K562 (cell line): ENCODE measurements at regions not wholly inside any gene's neighbourhood (a gene's known extent, or its start where the extent isn't known, plus 50 kb on each side); places are given as distances from the start of the nearest gene placed in this dataset.
A peak's percentile ranks its signal among the peaks of the same experiment; 100 is the strongest.

Experiments
- CBX1 ChIP-seq: sonication (generic); IDR thresholded peaks from 2 replicates; pipeline ENCODE4 v1.6.1; 2016; ENCODE audit warnings: antibody characterized with exemption, low read depth, mild to moderate bottlenecking
- CBX2 ChIP-seq: fragments of 200-600 bp; sonication (generic); IDR thresholded peaks from one replicate; pipeline ENCODE4 v1.6.1; 2012; ENCODE audit warnings: mild to moderate bottlenecking, low read length, inconsistent platforms; ENCODE audit not compliant: insufficient read depth, poor library complexity, severe bottlenecking
- FIP1L1 ChIP-seq: fragments of 200-400 bp; formaldehyde crosslinking; IDR thresholded peaks from 2 replicates; pipeline ENCODE4 v1.6.1; 2018; ENCODE audit warnings: mild to moderate bottlenecking, low read depth, low read length; ENCODE audit not compliant: poor library complexity, severe bottlenecking
- GABPB1 ChIP-seq: sonication (generic); formaldehyde crosslinking; IDR thresholded peaks from 2 replicates; pipeline ENCODE4 v1.8.0; 2022; ENCODE audit warnings: mild to moderate bottlenecking, missing genetic modification reagents
- HNRNPH1 ChIP-seq: fragments of 200-400 bp; formaldehyde crosslinking; optimal IDR thresholded peaks from 2 replicates; pipeline ENCODE3; 2017; ENCODE audit warnings: low read depth, mild to moderate bottlenecking, low read length, moderate library complexity
- KDM4B ChIP-seq, 2 experiments: fragments of 450-650 bp in 1 of 2; sonication (generic) in 1 of 2; IDR thresholded peaks; 2 replicates each; pipeline ENCODE4 v1.6.1; 2016 to 2017; ENCODE audit warnings: borderline replicate concordance in 2 of 2, antibody characterized with exemption in 1 of 2, low read depth in 1 of 2, mild to moderate bottlenecking in 1 of 2
- SOX6 ChIP-seq: fragments of 450-650 bp; IDR thresholded peaks from 2 replicates; pipeline ENCODE4 v1.6.1; 2014; ENCODE audit warnings: mild to moderate bottlenecking
- TAF9B ChIP-seq: fragments of 450-650 bp; IDR thresholded peaks from 2 replicates; pipeline ENCODE4 v1.6.1; 2018; ENCODE audit warnings: mild to moderate bottlenecking; ENCODE audit not compliant: partially characterized antibody
- ZBTB8A ChIP-seq: fragments of 450-650 bp; IDR thresholded peaks from 2 replicates; pipeline ENCODE4 v1.6.1; 2018; ENCODE audit warnings: mild to moderate bottlenecking, moderate library complexity; ENCODE audit not compliant: partially characterized antibody
- ZNF184 ChIP-seq: sonication (generic); formaldehyde crosslinking; IDR thresholded peaks from 2 replicates; pipeline ENCODE4 v1.5.0; 2020; ENCODE audit warnings: missing genetic modification reagents
- TF ChIP-seq, protein P1 (sequence below): fragments of 250-450 bp; sonication (Bioruptor Pico); IDR thresholded peaks from 2 replicates; pipeline ENCODE4 v1.4.0; 2020
- TF ChIP-seq, protein P2 (sequence below), 2 experiments: IDR thresholded peaks; 2 replicates each; pipeline ENCODE4 v1.6.1; 2012; ENCODE audit warnings: improper control_type of control experiment in 2 of 2, low read depth in 2 of 2, low read length in 2 of 2, borderline replicate concordance in 1 of 2
- TF ChIP-seq, protein P3 (sequence below): fragments of 250-450 bp; sonication (Bioruptor Pico); IDR thresholded peaks from 2 replicates; pipeline ENCODE4 v1.8.0; 2021; ENCODE audit warnings: moderate library complexity, mild to moderate bottlenecking, inconsistent platforms

DNA sequence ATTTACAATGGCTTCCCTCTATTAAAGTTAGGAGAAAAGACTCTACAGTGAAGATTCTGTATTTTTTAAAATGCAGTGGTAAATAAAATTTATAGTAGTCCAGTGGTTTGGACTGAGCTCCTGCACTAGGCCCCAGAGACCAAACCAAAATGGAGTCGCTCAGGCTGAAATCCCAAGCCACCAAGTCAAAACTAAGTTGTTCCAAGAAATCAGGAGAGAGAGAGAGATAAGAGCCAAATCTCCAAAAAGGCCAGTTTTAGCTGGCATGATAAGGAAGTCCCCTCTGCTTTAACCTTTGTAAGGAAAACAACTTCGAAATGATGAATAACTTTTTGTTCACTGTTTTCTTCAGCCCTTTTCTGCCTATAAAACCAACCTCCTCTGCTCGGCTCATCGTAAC lies 265.9 kb upstream of the KLF14 start (continued):
- TF ChIP-seq, protein P1, sequence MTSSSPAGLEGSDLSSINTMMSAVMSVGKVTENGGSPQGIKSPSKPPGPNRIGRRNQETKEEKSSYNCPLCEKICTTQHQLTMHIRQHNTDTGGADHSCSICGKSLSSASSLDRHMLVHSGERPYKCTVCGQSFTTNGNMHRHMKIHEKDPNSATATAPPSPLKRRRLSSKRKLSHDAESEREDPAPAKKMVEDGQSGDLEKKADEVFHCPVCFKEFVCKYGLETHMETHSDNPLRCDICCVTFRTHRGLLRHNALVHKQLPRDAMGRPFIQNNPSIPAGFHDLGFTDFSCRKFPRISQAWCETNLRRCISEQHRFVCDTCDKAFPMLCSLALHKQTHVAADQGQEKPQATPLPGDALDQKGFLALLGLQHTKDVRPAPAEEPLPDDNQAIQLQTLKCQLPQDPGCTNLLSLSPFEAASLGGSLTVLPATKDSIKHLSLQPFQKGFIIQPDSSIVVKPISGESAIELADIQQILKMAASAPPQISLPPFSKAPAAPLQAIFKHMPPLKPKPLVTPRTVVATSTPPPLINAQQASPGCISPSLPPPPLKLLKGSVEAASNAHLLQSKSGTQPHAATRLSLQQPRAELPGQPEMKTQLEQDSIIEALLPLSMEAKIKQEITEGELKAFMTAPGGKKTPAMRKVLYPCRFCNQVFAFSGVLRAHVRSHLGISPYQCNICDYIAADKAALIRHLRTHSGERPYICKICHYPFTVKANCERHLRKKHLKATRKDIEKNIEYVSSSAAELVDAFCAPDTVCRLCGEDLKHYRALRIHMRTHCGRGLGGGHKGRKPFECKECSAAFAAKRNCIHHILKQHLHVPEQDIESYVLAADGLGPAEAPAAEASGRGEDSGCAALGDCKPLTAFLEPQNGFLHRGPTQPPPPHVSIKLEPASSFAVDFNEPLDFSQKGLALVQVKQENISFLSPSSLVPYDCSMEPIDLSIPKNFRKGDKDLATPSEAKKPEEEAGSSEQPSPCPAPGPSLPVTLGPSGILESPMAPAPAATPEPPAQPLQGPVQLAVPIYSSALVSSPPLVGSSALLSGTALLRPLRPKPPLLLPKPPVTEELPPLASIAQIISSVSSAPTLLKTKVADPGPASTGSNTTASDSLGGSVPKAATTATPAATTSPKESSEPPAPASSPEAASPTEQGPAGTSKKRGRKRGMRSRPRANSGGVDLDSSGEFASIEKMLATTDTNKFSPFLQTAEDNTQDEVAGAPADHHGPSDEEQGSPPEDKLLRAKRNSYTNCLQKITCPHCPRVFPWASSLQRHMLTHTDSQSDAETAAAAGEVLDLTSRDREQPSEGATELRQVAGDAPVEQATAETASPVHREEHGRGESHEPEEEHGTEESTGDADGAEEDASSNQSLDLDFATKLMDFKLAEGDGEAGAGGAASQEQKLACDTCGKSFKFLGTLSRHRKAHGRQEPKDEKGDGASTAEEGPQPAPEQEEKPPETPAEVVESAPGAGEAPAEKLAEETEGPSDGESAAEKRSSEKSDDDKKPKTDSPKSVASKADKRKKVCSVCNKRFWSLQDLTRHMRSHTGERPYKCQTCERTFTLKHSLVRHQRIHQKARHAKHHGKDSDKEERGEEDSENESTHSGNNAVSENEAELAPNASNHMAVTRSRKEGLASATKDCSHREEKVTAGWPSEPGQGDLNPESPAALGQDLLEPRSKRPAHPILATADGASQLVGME (CRISPR knock-in tag), result no peak
- no peak for TF ChIP-seq CBX1
- no peak for TF ChIP-seq CBX2
- TF ChIP-seq GABPB1, result no peak
- TF ChIP-seq, protein P2, sequence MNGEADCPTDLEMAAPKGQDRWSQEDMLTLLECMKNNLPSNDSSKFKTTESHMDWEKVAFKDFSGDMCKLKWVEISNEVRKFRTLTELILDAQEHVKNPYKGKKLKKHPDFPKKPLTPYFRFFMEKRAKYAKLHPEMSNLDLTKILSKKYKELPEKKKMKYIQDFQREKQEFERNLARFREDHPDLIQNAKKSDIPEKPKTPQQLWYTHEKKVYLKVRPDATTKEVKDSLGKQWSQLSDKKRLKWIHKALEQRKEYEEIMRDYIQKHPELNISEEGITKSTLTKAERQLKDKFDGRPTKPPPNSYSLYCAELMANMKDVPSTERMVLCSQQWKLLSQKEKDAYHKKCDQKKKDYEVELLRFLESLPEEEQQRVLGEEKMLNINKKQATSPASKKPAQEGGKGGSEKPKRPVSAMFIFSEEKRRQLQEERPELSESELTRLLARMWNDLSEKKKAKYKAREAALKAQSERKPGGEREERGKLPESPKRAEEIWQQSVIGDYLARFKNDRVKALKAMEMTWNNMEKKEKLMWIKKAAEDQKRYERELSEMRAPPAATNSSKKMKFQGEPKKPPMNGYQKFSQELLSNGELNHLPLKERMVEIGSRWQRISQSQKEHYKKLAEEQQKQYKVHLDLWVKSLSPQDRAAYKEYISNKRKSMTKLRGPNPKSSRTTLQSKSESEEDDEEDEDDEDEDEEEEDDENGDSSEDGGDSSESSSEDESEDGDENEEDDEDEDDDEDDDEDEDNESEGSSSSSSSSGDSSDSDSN (IDR thresholded peaks at IDR 0.05; ENCODE audit: borderline replicate concordance in 1 of 2, low read depth in 2 of 2, low read length in 2 of 2), result no peak
- TF ChIP-seq, protein P3, sequence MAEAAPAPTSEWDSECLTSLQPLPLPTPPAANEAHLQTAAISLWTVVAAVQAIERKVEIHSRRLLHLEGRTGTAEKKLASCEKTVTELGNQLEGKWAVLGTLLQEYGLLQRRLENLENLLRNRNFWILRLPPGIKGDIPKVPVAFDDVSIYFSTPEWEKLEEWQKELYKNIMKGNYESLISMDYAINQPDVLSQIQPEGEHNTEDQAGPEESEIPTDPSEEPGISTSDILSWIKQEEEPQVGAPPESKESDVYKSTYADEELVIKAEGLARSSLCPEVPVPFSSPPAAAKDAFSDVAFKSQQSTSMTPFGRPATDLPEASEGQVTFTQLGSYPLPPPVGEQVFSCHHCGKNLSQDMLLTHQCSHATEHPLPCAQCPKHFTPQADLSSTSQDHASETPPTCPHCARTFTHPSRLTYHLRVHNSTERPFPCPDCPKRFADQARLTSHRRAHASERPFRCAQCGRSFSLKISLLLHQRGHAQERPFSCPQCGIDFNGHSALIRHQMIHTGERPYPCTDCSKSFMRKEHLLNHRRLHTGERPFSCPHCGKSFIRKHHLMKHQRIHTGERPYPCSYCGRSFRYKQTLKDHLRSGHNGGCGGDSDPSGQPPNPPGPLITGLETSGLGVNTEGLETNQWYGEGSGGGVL (CRISPR knock-in tag), result no peak
- TF ChIP-seq HNRNPH1, result no peak
- no peak for TF ChIP-seq ZBTB8A
- TF ChIP-seq FIP1L1, result no peak
- TF ChIP-seq SOX6, result peak; percentile 29; the same call in 1 of the 2 replicates
- no peak for TF ChIP-seq KDM4B (IDR thresholded peaks at IDR 0.05; ENCODE audit: borderline replicate concordance in 2 of 2, low read depth in 1 of 2)
- no peak for TF ChIP-seq ZNF184 (CRISPR knock-in tag)
- no peak for TF ChIP-seq TAF9B
